ENCODE measurements at regions not wholly inside any gene's neighbourhood (a gene's known extent, or its start where the extent isn't known, plus 50 kb on each side); places are given as distances from the start of the nearest gene placed in this dataset.

DNA sequence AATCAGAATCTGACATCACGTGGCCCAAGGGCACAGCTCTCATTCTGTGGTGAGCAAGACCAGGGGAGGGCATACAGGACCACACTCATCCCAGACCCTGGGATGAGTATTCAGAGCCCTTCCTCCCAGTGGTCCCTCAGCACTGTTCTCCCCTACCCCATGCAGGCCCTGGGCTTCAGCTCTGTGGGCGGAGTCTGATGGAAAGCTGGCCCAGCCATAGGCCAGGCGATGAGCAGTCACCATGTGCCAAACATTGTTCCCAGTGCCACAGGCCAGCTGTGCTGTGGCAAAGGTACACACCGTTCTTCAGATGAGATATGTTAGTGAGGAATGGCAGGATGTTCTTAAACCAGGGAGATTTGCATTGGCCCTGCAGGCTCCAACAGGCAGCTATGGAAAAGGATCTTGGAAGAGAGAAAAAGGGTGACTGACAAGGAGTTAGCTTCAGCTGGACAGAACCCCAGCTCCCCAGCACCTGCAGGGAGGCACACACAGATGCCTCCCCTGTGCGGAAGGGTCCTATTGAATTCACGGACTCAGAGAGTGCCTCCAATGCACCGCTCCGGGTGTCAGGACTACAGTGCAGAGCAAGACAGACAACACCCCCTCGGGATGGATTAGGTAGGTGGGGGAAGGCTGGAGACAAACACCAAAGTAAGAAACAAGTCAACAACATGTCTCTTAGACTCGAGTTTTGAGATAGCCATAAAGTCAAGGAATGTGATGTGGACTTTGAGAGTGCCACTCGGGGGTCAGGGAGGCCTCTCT is 596.0 kb upstream of the MGMT start:
- no peak for TF ChIP-seq CTCF (IDR thresholded peaks at IDR 0.05)
- TF ChIP-seq POLR2A (IDR thresholded peaks at IDR 0.05) = no peak
- H3K4me3 ChIP-seq = no peak overlapping the region
- no peak for DNase-seq
- H3K36me3 ChIP-seq = no peaks in the 10 kb centered on the region
- H3K4me1 ChIP-seq = no peaks in the 10 kb centered on the region
- no peaks in the 10 kb centered on the region for H3K9me3 ChIP-seq
- H3K27me3 ChIP-seq = no peaks in the 10 kb centered on the region
- no peak overlapping the region for H3K27ac ChIP-seq
- intact Hi-C loops (cut with DNase I; ENCODE audit: low total_unique reads) = no loop called here

DNA sequence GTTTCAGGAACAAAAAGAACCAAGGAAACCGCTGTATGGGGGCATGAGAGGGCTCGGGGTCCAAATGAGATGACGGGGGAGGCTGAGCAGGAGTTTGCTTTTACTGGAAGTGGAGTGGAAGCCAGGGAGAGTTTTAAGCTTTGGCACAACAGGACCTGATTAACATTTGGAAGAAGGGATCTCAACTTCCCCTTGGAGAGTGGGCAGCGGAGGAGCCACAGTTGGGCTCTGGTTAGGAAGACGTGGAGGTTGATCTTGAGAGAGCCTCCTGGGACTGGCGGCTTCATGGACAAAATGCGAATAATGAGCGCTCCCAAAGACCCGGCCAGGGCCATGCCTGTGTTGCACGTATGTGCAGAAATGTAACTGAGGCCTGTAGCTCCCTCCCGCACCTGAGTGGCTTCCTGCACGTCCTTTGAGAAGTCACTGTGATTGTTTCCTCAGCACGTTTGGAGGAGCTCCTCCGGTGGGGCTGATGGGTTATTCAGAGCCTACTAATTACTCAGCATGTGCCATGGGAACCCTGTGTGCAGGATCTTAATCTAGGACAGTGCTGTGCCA is 595.3 kb upstream of the MGMT start:
- Histone ChIP-seq H3K4me3 (no peak overlapping the region), H3K27ac (no peak overlapping the region), H3K36me3 (no peaks in the 10 kb centered on the region), H3K27me3 (no peaks in the 10 kb centered on the region), H3K9me3 (no peaks in the 10 kb centered on the region), H3K4me1 (no peaks in the 10 kb centered on the region)
- intact Hi-C loops (cut with DNase I; ENCODE audit: low total_unique reads) = no loop called here
- no peak for TF ChIP-seq POLR2A (IDR thresholded peaks at IDR 0.05)
- no peak for DNase-seq

DNA sequence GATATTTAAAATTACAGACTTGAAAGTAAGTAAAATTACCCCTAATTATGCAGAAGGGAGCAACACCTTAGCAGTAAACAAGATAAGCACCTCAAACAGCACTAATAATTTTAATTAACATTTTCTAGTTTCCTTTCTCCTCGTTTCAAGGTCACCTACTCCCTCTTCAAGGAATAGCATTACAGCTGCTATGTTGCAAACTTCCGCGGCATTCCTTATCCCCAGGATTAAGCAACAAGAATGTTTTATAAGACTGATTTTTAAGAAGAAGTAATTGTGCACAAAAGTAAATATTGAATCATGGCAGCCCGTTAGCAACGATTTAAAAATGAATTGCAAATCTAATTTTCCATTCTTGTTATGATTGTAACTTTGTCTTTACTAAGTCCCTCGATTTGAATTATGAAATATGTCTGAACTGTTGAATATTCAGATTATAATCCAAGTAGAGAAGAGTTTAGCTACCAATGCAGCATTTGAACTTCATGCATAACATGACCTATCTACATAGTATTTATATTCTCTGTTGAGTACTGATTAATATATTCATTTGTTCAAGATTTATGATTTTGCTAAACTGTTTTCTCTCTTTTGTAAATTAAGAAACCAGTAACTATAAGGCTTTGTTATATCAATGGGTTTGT is 593.5 kb upstream of the MGMT start:
- no peak for DNase-seq
- no peaks in the 10 kb centered on the region for H3K9me3 ChIP-seq
- intact Hi-C loops (cut with DNase I; ENCODE audit: low total_unique reads) = no loop called here
- TF ChIP-seq POLR2A (IDR thresholded peaks at IDR 0.05) (no peak), CTCF (IDR thresholded peaks at IDR 0.05) (no peak)
- no peak overlapping the region for H3K4me3 ChIP-seq
- no peaks in the 10 kb centered on the region for H3K4me1 ChIP-seq
- no peaks in the 10 kb centered on the region for H3K36me3 ChIP-seq
- no peak overlapping the region for H3K27ac ChIP-seq
- H3K27me3 ChIP-seq = no peaks in the 10 kb centered on the region

- no peaks in the 10 kb centered on the region for H3K4me1 ChIP-seq
- no peak for DNase-seq
- no peaks in the 10 kb centered on the region for H3K9me3 ChIP-seq
- no peak overlapping the region for H3K4me3 ChIP-seq
- H3K36me3 ChIP-seq = no peaks in the 10 kb centered on the region
- no peaks in the 10 kb centered on the region for H3K27me3 ChIP-seq
- TF ChIP-seq POLR2A (IDR thresholded peaks at IDR 0.05) = no peak
- no peak for TF ChIP-seq CTCF (IDR thresholded peaks at IDR 0.05)
- no peak overlapping the region for H3K27ac ChIP-seq
- intact Hi-C loops (cut with DNase I; ENCODE audit: low total_unique reads) = no loop called here
These were observed 592.7 kb upstream of the MGMT start for GRCh38 chr10:128874331-128874730.

- H3K4me1 ChIP-seq = no peaks in the 10 kb centered on the region
- TF ChIP-seq CTCF (IDR thresholded peaks at IDR 0.05) (no peak), POLR2A (IDR thresholded peaks at IDR 0.05) (no peak)
- H3K9me3 ChIP-seq = no peaks in the 10 kb centered on the region
- intact Hi-C loops (cut with DNase I; ENCODE audit: low total_unique reads) = no loop called here
- peak overlapping the region in 1 of 2 donors; percentile 67 for H3K27ac ChIP-seq
- H3K36me3 ChIP-seq = no peaks in the 10 kb centered on the region
- H3K4me3 ChIP-seq = no peak overlapping the region
- DNase-seq = no peak
- no peaks in the 10 kb centered on the region for H3K27me3 ChIP-seq
These were observed 591.9 kb upstream of the MGMT start for GRCh38 chr10:128875030-128875744.

Data from uterus (tissue), 3 donors.